Retinal pigment epithelial cell (primary cell): ENCODE measurements at regions not wholly inside any gene's neighbourhood (a gene's known extent, or its start where the extent isn't known, plus 50 kb on each side); places are given as distances from the start of the nearest gene placed in this dataset.

Source experiments
- DNase-seq: peaks from one replicate; pipeline ENCODE4 v3.0.0-alpha.2; 2010; ENCODE audit warnings: low read depth
- H3K4me3 ChIP-seq: 2 replicates; pipeline ENCODE4 v1.5.1; 2011; ENCODE audit warnings: mild to moderate bottlenecking, low read length, control low read depth, moderate library complexity
- CTCF ChIP-seq: conservative IDR thresholded peaks from 2 replicates; pipeline ENCODE4 v1.5.1; 2011; ENCODE audit warnings: low read depth, low read length, control low read depth, inconsistent platforms

GRCh38 chr12:107339487-107339886 is 246.1 kb upstream of the CRY1 start:
- no peak overlapping the region for H3K4me3 ChIP-seq
- TF ChIP-seq CTCF = no peak
- DNase-seq = no peak

DNA sequence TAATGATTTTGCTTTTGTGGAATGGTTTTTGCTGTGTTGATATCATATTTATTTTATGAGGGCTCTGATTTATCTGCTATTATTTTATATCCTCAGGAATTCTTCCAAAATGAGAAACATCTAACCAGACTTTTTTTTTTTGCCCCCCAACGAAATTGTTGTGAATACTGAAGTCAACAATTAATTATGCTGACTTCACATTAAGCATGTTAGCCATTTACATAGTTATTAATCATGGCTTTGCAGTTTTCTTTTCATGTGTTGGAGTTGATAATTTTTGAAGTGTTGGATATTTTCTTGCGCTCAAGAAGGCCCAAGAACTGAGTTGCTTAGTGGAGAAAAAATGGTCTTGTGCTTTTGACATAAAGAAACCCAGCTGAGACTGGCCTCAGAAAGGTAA is 246.6 kb upstream of the CRY1 start:
- no peak for TF ChIP-seq CTCF
- no peak overlapping the region for H3K4me3 ChIP-seq
- DNase-seq = no peak

DNA sequence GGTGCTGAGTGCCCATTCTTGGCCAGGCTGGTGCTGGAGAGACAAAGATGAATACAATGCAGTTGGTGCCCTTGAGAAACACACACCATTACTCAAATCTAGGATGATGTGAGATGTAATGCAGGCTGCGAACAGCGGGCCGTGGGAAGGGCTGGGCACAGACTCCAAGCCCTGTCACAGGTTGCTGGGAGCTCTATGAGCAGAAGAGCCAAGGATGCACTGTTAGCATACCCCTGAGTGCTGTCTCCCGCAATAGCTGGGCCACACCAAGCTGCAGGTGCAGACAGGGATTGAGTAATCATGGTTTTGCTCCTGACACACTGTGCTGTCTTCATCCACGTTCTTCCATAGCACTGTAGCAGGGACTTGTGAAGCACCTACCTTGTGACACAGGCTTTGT is 247.5 kb upstream of the CRY1 start:
- TF ChIP-seq CTCF = no peak
- no peak overlapping the region for H3K4me3 ChIP-seq
- DNase-seq = no peak

DNA sequence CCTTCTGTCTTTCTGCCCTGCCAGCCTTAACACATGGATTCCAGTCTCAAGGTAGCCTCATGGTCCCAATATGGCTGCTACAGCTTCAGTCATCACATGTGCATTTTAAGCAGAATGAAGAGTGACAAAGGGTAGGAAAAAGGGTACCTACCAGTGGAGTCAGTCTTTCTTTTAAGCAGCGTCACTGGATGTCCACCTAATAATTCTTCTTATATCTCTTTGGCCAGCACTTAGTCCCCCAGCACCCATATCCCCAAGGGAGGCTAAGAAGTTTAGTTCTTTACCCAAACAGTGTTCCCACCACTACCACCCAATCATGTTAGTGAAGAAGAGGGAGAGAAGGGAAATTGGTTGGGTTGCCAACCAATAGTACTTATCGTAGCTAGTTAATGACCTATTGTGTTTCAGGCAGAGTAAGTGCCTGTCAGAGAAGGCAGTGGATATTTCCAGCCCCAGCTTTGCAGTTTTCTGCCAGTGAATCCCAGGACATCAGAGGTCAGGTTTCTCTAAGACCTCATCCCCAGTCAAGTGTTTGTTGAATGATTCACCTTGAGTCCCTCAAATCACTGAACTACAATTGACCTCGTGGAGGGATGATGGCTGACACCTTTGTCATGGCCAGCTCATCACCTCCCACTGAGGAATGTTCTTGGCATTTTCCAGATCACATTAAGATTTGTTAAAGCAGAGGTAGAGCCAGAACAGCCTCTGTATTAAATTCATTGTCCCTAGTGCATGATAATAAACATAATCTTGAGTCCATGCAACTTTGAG is 250.9 kb upstream of the CRY1 start:
- no peak overlapping the region for H3K4me3 ChIP-seq
- TF ChIP-seq CTCF = no peak
- no peak for DNase-seq

DNA sequence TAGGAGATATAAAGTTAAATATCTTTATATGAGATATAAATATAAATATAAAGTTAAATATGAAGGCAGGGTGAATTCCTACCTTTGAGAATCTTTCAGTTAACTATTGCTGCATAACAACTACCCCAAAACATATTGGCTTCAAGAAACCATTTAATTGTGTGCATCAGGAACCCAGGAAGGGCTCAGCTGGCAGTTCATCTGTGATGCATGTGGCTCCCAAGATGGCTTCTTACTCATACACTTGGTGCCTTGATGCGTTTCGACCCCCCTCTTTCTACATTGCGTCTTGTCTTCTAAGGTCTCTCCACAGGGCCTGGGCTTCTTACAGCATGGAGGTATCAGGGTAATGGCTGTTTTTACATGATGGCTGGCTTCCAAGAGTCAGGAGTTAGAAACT is 253.9 kb upstream of the CRY1 start:
- no peak for DNase-seq
- H3K4me3 ChIP-seq = no peak overlapping the region
- no peak for TF ChIP-seq CTCF

DNA sequence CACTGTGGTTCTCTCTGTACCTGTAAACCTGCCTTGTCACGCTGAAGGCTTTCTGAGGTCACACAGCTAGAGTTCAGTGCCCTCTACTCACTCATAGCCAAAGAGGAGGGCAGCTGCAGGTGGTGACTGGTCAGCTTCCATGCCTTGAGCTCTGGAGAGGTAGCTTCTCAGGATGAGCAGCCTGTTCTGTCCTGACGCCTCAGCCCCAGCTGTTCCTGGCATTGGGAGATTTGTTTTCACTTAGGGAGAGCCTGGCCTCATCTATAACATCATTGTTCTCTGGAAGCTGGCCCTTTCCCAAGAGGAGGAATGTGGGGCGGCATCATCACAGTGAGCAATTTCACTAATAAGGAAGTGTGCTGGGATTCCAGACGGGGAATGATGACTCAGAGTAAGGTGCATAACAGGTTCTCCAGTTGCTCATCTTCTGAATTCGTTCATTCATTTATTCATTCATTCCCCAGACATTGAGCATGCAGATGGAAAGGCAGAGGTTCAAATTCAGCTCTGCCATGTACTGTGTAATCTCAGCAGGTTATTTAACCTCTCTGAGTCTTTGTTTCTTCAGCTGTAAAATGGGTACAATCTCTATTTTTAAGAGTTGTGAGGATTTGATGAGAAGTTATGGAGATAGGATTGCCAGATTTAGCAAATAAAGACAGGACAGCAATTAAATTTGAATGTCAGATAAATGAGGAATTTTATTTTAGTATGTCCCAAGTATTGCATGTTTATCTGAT is 255.8 kb upstream of the CRY1 start:
- DNase-seq = peak; percentile 80
- no peak for TF ChIP-seq CTCF

GRCh38 chr12:107349839-107350238 is 256.5 kb upstream of the CRY1 start:
- no peak for DNase-seq
- H3K4me3 ChIP-seq = no peak overlapping the region
- no peak for TF ChIP-seq CTCF

More for the DNA sequence above, 255.8 kb upstream of the CRY1 start:
- no peak overlapping the region for H3K4me3 ChIP-seq
